ENCODE measurements at regions not wholly inside any gene's neighbourhood (a gene's known extent, or its start where the extent isn't known, plus 50 kb on each side); places are given as distances from the start of the nearest gene placed in this dataset.

GRCh38 chr2:196528486-196529223 lies 110.9 kb upstream of the CCDC150 start:
- H2AFZ ChIP-seq, result no peak overlapping the region
- H3K4me2 ChIP-seq (ENCODE audit: low read length), result no peak overlapping the region
- H3K36me3 ChIP-seq (ENCODE audit: control insufficient read depth, insufficient read depth, low read length), result no peaks in the 10 kb centered on the region
- H3K9me3 ChIP-seq (ENCODE audit: control insufficient read depth, low read length), result no peaks in the 10 kb centered on the region
- no peak overlapping the region for H3K9ac ChIP-seq
- TF ChIP-seq, protein P1, sequence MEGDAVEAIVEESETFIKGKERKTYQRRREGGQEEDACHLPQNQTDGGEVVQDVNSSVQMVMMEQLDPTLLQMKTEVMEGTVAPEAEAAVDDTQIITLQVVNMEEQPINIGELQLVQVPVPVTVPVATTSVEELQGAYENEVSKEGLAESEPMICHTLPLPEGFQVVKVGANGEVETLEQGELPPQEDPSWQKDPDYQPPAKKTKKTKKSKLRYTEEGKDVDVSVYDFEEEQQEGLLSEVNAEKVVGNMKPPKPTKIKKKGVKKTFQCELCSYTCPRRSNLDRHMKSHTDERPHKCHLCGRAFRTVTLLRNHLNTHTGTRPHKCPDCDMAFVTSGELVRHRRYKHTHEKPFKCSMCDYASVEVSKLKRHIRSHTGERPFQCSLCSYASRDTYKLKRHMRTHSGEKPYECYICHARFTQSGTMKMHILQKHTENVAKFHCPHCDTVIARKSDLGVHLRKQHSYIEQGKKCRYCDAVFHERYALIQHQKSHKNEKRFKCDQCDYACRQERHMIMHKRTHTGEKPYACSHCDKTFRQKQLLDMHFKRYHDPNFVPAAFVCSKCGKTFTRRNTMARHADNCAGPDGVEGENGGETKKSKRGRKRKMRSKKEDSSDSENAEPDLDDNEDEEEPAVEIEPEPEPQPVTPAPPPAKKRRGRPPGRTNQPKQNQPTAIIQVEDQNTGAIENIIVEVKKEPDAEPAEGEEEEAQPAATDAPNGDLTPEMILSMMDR (IDR thresholded peaks at IDR 0.05), result no peak
- no peak overlapping the region for H3K4me3 ChIP-seq (ENCODE audit: low read depth, low read length)
- H3K27ac ChIP-seq, result no peak overlapping the region
- H3K79me2 ChIP-seq, result no peaks in the 10 kb centered on the region
- H3K27me3 ChIP-seq (ENCODE audit: control insufficient read depth, insufficient read depth, low read length), result no peaks in the 10 kb centered on the region
- H3K4me1 ChIP-seq, result no peaks in the 10 kb centered on the region

DNA sequence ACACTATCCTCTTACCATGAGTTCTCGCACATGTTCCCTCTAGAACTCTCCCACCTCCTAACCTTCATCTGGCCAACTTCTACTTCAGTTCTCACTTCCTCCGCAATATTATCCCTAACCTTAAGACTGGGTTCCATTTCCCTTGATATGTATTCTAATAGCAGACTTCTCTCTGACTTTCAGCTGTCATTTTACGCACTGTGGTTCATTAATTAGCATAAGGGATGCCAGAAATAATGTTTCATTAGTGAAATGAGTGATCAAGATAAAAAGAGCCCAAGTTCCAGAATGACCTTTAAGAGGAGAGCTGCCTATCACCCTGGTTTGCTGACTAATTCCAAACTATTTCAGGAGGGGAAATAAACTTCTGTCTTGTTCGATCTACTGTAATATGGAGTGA lies 108.6 kb upstream of the CCDC150 start:
- TF ChIP-seq, protein P1 (IDR thresholded peaks at IDR 0.05), result no peak
- Histone ChIP-seq H3K4me2 (ENCODE audit: low read length) (no peak overlapping the region), H3K4me1 (no peaks in the 10 kb centered on the region), H3K9me3 (ENCODE audit: control insufficient read depth, low read length) (no peaks in the 10 kb centered on the region), H2AFZ (no peak overlapping the region), H3K9ac (no peak overlapping the region), H3K27ac (no peak overlapping the region), H3K27me3 (ENCODE audit: control insufficient read depth, insufficient read depth, low read length) (no peaks in the 10 kb centered on the region), H3K36me3 (ENCODE audit: control insufficient read depth, insufficient read depth, low read length) (no peaks in the 10 kb centered on the region), H3K4me3 (ENCODE audit: low read depth, low read length) (no peak overlapping the region), H3K79me2 (no peaks in the 10 kb centered on the region)

DNA sequence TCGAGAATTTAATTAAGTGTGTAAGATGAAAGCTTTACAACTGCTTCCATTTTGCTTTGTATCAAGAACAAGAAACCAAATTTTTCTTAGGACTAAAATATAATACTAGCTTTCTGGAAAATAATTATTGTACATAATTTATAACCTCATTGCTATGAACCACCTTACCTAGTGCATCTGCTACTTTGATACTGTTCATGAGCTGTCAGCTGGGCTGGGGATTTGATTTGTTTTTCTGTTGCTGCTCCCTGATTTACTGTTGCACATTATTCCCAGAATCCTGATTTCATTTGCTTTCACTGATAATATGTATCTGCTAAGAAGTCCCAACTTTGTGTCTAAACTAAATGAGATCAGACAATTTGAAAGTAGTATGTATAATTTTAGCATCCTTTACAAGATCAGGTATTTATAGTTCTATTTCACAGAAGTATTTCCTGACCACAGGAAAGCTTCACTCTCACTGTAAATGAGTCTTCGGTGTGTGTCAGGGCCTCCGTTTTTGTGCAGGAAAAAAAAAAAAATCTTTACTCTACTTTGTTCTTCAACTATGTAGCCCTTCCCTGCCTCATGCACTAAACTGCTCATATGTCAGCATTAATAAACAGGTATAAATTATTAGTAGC lies 105.6 kb upstream of the CCDC150 start:
- Histone ChIP-seq H3K27me3 (ENCODE audit: control insufficient read depth, insufficient read depth, low read length) (no peaks in the 10 kb centered on the region), H3K4me1 (no peaks in the 10 kb centered on the region), H2AFZ (no peak overlapping the region), H3K27ac (no peak overlapping the region), H3K4me3 (ENCODE audit: low read depth, low read length) (no peak overlapping the region), H3K9ac (no peak overlapping the region), H3K9me3 (ENCODE audit: control insufficient read depth, low read length) (no peaks in the 10 kb centered on the region), H3K4me2 (ENCODE audit: low read length) (no peak overlapping the region), H3K36me3 (ENCODE audit: control insufficient read depth, insufficient read depth, low read length) (no peaks in the 10 kb centered on the region), H3K79me2 (no peaks in the 10 kb centered on the region)
- TF ChIP-seq, protein P1 (IDR thresholded peaks at IDR 0.05), result no peak

DNA sequence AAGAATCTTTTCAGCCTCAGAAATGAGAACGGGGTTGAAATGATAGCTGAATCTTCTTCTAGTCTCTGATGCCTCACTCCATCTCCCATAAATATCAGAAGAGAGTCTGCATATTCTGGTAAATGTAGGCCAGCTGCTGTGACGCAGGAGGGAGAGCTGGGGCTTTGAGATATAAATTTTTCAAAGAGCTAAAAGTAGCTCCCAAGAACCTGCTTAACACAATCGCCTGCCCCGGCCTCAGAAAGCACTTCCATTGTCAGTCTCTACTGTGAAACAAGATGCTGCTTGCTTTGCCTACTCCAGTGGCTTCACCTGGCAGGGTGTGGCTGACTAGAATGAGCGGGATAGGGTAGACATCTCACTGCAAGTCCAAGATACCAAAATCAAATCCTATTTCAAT lies 105.0 kb upstream of the CCDC150 start:
- H3K36me3 ChIP-seq (ENCODE audit: control insufficient read depth, insufficient read depth, low read length), result no peaks in the 10 kb centered on the region
- H3K27ac ChIP-seq, result no peak overlapping the region
- H3K79me2 ChIP-seq, result no peaks in the 10 kb centered on the region
- TF ChIP-seq, protein P1 (IDR thresholded peaks at IDR 0.05), result no peak
- no peaks in the 10 kb centered on the region for H3K27me3 ChIP-seq (ENCODE audit: control insufficient read depth, insufficient read depth, low read length)
- H3K9ac ChIP-seq, result no peak overlapping the region
- H3K4me3 ChIP-seq (ENCODE audit: low read depth, low read length), result no peak overlapping the region
- H2AFZ ChIP-seq, result no peak overlapping the region
- no peaks in the 10 kb centered on the region for H3K9me3 ChIP-seq (ENCODE audit: control insufficient read depth, low read length)
- no peak overlapping the region for H3K4me2 ChIP-seq (ENCODE audit: low read length)
- no peaks in the 10 kb centered on the region for H3K4me1 ChIP-seq

- no peaks in the 10 kb centered on the region for H3K9me3 ChIP-seq (ENCODE audit: control insufficient read depth, low read length)
- H3K79me2 ChIP-seq, result no peaks in the 10 kb centered on the region
- H3K36me3 ChIP-seq (ENCODE audit: control insufficient read depth, insufficient read depth, low read length), result no peaks in the 10 kb centered on the region
- no peak overlapping the region for H2AFZ ChIP-seq
- no peaks in the 10 kb centered on the region for H3K27me3 ChIP-seq (ENCODE audit: control insufficient read depth, insufficient read depth, low read length)
- no peak overlapping the region for H3K4me2 ChIP-seq (ENCODE audit: low read length)
- no peak overlapping the region for H3K9ac ChIP-seq
- TF ChIP-seq, protein P1 (IDR thresholded peaks at IDR 0.05), result no peak
- no peaks in the 10 kb centered on the region for H3K4me1 ChIP-seq
- H3K4me3 ChIP-seq (ENCODE audit: low read depth, low read length), result no peak overlapping the region
- no peak overlapping the region for H3K27ac ChIP-seq
Observed at GRCh38 chr2:196535061-196535460, 104.5 kb upstream of the CCDC150 start.
